ENCODE measurements at regions not wholly inside any gene's neighbourhood (a gene's known extent, or its start where the extent isn't known, plus 50 kb on each side); places are given as distances from the start of the nearest gene placed in this dataset.

GRCh38 chr3:6228958-6229683, 631.8 kb upstream of the GRM7 start:
- no peak for DNase-seq (ENCODE audit: low read depth in 2 of 3, low spot score in 2 of 3)

- DNase-seq (ENCODE audit: low read depth in 2 of 3, low spot score in 2 of 3): no peak
Observed at GRCh38 chr3:6229778-6230410, 631.0 kb upstream of the GRM7 start.

GRCh38 chr3:6242104-6242503, 618.8 kb upstream of the GRM7 start:
- DNase-seq (ENCODE audit: low read depth in 2 of 3, low spot score in 2 of 3): no peak

- DNase-seq (ENCODE audit: low read depth in 2 of 3, low spot score in 2 of 3): no peak
Observed at GRCh38 chr3:6248528-6248927, 612.4 kb upstream of the GRM7 start.

- DNase-seq (ENCODE audit: low read depth in 2 of 3, low spot score in 2 of 3): peak in 1 of 3 donors; percentile 0
Observed at GRCh38 chr3:6249679-6250078, 611.2 kb upstream of the GRM7 start.

- no peak for DNase-seq (ENCODE audit: low read depth in 2 of 3, low spot score in 2 of 3)
Observed at GRCh38 chr3:6250167-6250566, 610.7 kb upstream of the GRM7 start.

GRCh38 chr3:6251612-6252400, 609.1 kb upstream of the GRM7 start:
- no peak for DNase-seq (ENCODE audit: low read depth in 2 of 3, low spot score in 2 of 3)

- no peak for DNase-seq (ENCODE audit: low read depth in 2 of 3, low spot score in 2 of 3)
Observed at GRCh38 chr3:6254490-6254889, 606.4 kb upstream of the GRM7 start.

GRCh38 chr3:6255229-6255628, 605.7 kb upstream of the GRM7 start:
- DNase-seq (ENCODE audit: low read depth in 2 of 3, low spot score in 2 of 3): no peak

- no peak for DNase-seq (ENCODE audit: low read depth in 2 of 3, low spot score in 2 of 3)
Observed at GRCh38 chr3:6260551-6261191, 600.2 kb upstream of the GRM7 start.

GRCh38 chr3:6262010-6262409, 598.9 kb upstream of the GRM7 start:
- no peak for DNase-seq (ENCODE audit: low read depth in 2 of 3, low spot score in 2 of 3)

GRCh38 chr3:6264036-6264435, 596.9 kb upstream of the GRM7 start:
- DNase-seq (ENCODE audit: low read depth in 2 of 3, low spot score in 2 of 3): no peak

GRCh38 chr3:6264906-6265305, 596.0 kb upstream of the GRM7 start:
- no peak for DNase-seq (ENCODE audit: low read depth in 2 of 3, low spot score in 2 of 3)

- DNase-seq (ENCODE audit: low read depth in 2 of 3, low spot score in 2 of 3): no peak
Observed at GRCh38 chr3:6266135-6266534, 594.8 kb upstream of the GRM7 start.

- DNase-seq (ENCODE audit: low read depth in 2 of 3, low spot score in 2 of 3): no peak
Observed at GRCh38 chr3:6273878-6274277, 587.0 kb upstream of the GRM7 start.

GRCh38 chr3:6281662-6282061, 579.3 kb upstream of the GRM7 start:
- no peak for DNase-seq (ENCODE audit: low read depth in 2 of 3, low spot score in 2 of 3)

GRCh38 chr3:6282918-6283317, 578.0 kb upstream of the GRM7 start:
- DNase-seq (ENCODE audit: low read depth in 2 of 3, low spot score in 2 of 3): peak in 1 of 3 donors; percentile 33

GRCh38 chr3:6287088-6287875, 573.6 kb upstream of the GRM7 start:
- no peak for DNase-seq (ENCODE audit: low read depth in 2 of 3, low spot score in 2 of 3)

GRCh38 chr3:6301626-6302025, 559.3 kb upstream of the GRM7 start:
- DNase-seq (ENCODE audit: low read depth in 2 of 3, low spot score in 2 of 3): no peak

GRCh38 chr3:6315906-6316305, 545.0 kb upstream of the GRM7 start:
- DNase-seq (ENCODE audit: low read depth in 2 of 3, low spot score in 2 of 3): no peak

- no peak for DNase-seq (ENCODE audit: low read depth in 2 of 3, low spot score in 2 of 3)
Observed at GRCh38 chr3:6321999-6322398, 538.9 kb upstream of the GRM7 start.
